Hepatic stellate cell (primary cell): ENCODE measurements at regions not wholly inside any gene's neighbourhood (a gene's known extent, or its start where the extent isn't known, plus 50 kb on each side); places are given as distances from the start of the nearest gene placed in this dataset.
"Not testable (repeated sequence)": the region's sequence is repeated elsewhere in the genome, so short reads cannot be mapped to it uniquely, and the experiment has no call there.

Experiments used
- DNase-seq: peaks from one replicate; pipeline ENCODE4 v3.0.0; 2011; ENCODE audit warnings: low spot score

- DNase-seq, result no peak
Observed at GRCh38 chr3:106819440-106819839, 557.8 kb upstream of the CCDC54 start.

GRCh38 chr3:106820726-106821362 is 556.4 kb upstream of the CCDC54 start:
- DNase-seq, result no peak

GRCh38 chr3:106821801-106822200 is 555.4 kb upstream of the CCDC54 start:
- no peak for DNase-seq

GRCh38 chr3:106822204-106822603 is 555.0 kb upstream of the CCDC54 start:
- DNase-seq, result no peak

- no peak for DNase-seq
Observed at GRCh38 chr3:106823701-106824100, 553.5 kb upstream of the CCDC54 start.

GRCh38 chr3:106824856-106825255 is 552.4 kb upstream of the CCDC54 start:
- DNase-seq, result no peak

GRCh38 chr3:106825962-106826605 is 551.2 kb upstream of the CCDC54 start:
- DNase-seq, result no peak

GRCh38 chr3:106826791-106827311 is 550.4 kb upstream of the CCDC54 start:
- DNase-seq, result no peak

- no peak for DNase-seq
Observed at GRCh38 chr3:106827515-106828213, 549.6 kb upstream of the CCDC54 start.

- DNase-seq, result no peak
Observed at GRCh38 chr3:106829206-106829605, 548.0 kb upstream of the CCDC54 start.

- DNase-seq, result no peak
Observed at GRCh38 chr3:106830334-106830733, 546.9 kb upstream of the CCDC54 start.

- DNase-seq, result no peak
Observed at GRCh38 chr3:106836906-106837305, 540.3 kb upstream of the CCDC54 start.

- no peak for DNase-seq
Observed at GRCh38 chr3:106837616-106838015, 539.6 kb upstream of the CCDC54 start.

GRCh38 chr3:106839576-106840280 is 537.5 kb upstream of the CCDC54 start:
- peak; percentile 18 for DNase-seq

- DNase-seq, result no peak
Observed at GRCh38 chr3:106840319-106840718, 536.9 kb upstream of the CCDC54 start.

- no peak for DNase-seq
Observed at GRCh38 chr3:106842151-106842550, 535.1 kb upstream of the CCDC54 start.

- no peak for DNase-seq
Observed at GRCh38 chr3:106844638-106845037, 532.6 kb upstream of the CCDC54 start.

GRCh38 chr3:106848099-106848498 is 529.1 kb upstream of the CCDC54 start:
- no peak for DNase-seq

GRCh38 chr3:106850437-106850836 is 526.8 kb upstream of the CCDC54 start:
- peak; percentile 54 for DNase-seq

- not testable (repeated sequence) for DNase-seq
Observed at GRCh38 chr3:106858321-106858720, 518.9 kb upstream of the CCDC54 start.

GRCh38 chr3:106860182-106860581 is 517.1 kb upstream of the CCDC54 start:
- no peak for DNase-seq

- peak; percentile 19 for DNase-seq
Observed at GRCh38 chr3:106862067-106862466, 515.2 kb upstream of the CCDC54 start.
